Stomach (tissue), 4 donors: ENCODE measurements at regions not wholly inside any gene's neighbourhood (a gene's known extent, or its start where the extent isn't known, plus 50 kb on each side); places are given as distances from the start of the nearest gene placed in this dataset.

ENCODE experiments used
- CTCF ChIP-seq, 7 experiments: fragments of 450-650 bp in 4 of 7; fragments of 200-600 bp in 3 of 7; sonication (generic) in 3 of 7; IDR thresholded peaks; one replicate each; pipeline ENCODE4 v1.5.1; 2016 to 2019; ENCODE audit warnings: antibody characterized with exemption in 7 of 7, control low read depth in 2 of 7, mild to moderate bottlenecking in 1 of 7
- EP300 ChIP-seq: sonication (generic); formaldehyde crosslinking; IDR thresholded peaks from one replicate; pipeline ENCODE4 v1.6.1; 2017; ENCODE audit warnings: antibody characterized with exemption
- POLR2A ChIP-seq, 4 donors: fragments of 450-650 bp; IDR thresholded peaks; one replicate each; pipeline ENCODE4 v1.6.1; 2016; ENCODE audit warnings: antibody characterized with exemption in 4 of 4, control low read depth in 2 of 4, mild to moderate bottlenecking in 1 of 4, moderate library complexity in 1 of 4
- POLR2AphosphoS5 ChIP-seq, 3 donors: sonication (generic); formaldehyde crosslinking; IDR thresholded peaks; one replicate each; pipeline ENCODE4 v1.6.1; 2016; ENCODE audit warnings: antibody characterized with exemption in 3 of 3

- TF ChIP-seq EP300 (no peak), CTCF (IDR thresholded peaks at IDR 0.05) (no peak), POLR2AphosphoS5 (IDR thresholded peaks at IDR 0.05) (no peak), POLR2A (IDR thresholded peaks at IDR 0.05) (no peak)
Observed at GRCh38 chr13:89678466-89679121, 1668.9 kb upstream of the MIR17HG start.
